ENCODE measurements at regions not wholly inside any gene's neighbourhood (a gene's known extent, or its start where the extent isn't known, plus 50 kb on each side); places are given as distances from the start of the nearest gene placed in this dataset.

GRCh38 chr12:17142856-17143255 lies 536.9 kb upstream of the LMO3 start (continued):
- TF ChIP-seq HMGXB4 (CRISPR knock-in tag; IDR thresholded peaks at IDR 0.05; ENCODE audit: borderline replicate concordance) (no peak), USF2 (IDR thresholded peaks at IDR 0.05) (no peak), CBX8 (IDR thresholded peaks at IDR 0.05) (no peak), POLR2A (IDR thresholded peaks at IDR 0.05; ENCODE audit: low read length) (no peak), EHMT2 (IDR thresholded peaks at IDR 0.05; ENCODE audit: low read depth) (no peak)

GRCh38 chr12:17139931-17140330 lies 534.0 kb upstream of the LMO3 start:
- ATAC-seq, result no peak
- WGBS (ENCODE audit: missing lambda C conversion rate), result 59% methylated on average over 2 of the region's 2 CpGs
- ChIA-PET POLR2A (no interaction called here), CTCF (no interaction called here)
- Histone ChIP-seq H3K4me3 (no peak overlapping the region), H3K9me3 (no peaks in the 10 kb centered on the region), H3K4me1 (no peaks in the 10 kb centered on the region), H3K27ac (no peak overlapping the region), H3K4me2 (no peak overlapping the region)
- DNase-seq (ENCODE audit: low read depth in 1 of 2, low spot score in 1 of 2), result no peak
- no peak for TF ChIP-seq HEYL (CRISPR knock-in tag; IDR thresholded peaks at IDR 0.05)
- no peak for TF ChIP-seq SREBF2 (IDR thresholded peaks at IDR 0.05)
- no peak for TF ChIP-seq ESRRA (IDR thresholded peaks at IDR 0.05; ENCODE audit: borderline replicate concordance, low read length)
- no peak for TF ChIP-seq FOSL2 (IDR thresholded peaks at IDR 0.05)
- TF ChIP-seq FOSL2 (CRISPR knock-in tag; IDR thresholded peaks at IDR 0.05), result no peak
- FAIRE-seq, result no peak

GRCh38 chr12:17137396-17137795 lies 531.4 kb upstream of the LMO3 start:
- CTCF ChIA-PET, result no interaction called here
- FAIRE-seq, result no peak
- 57% methylated on average over 3 of the region's 3 CpGs for WGBS (ENCODE audit: missing lambda C conversion rate)

GRCh38 chr12:17134315-17134714 lies 528.4 kb upstream of the LMO3 start:
- Histone ChIP-seq H3K4me1 (no peaks in the 10 kb centered on the region), H3K27ac (no peak overlapping the region), H3K4me3 (no peak overlapping the region), H3K4me2 (no peak overlapping the region), H3K9me3 (no peaks in the 10 kb centered on the region)
- CTCF ChIA-PET, result no interaction called here
- TF ChIP-seq HEYL (CRISPR knock-in tag; IDR thresholded peaks at IDR 0.05) (no peak), JUN (IDR thresholded peaks at IDR 0.05) (no peak), KDM5A (IDR thresholded peaks at IDR 0.05) (no peak), ATOH8 (CRISPR knock-in tag; IDR thresholded peaks at IDR 0.05; ENCODE audit: low read depth) (no peak), CBX2 (IDR thresholded peaks at IDR 0.05; ENCODE audit: borderline replicate concordance, low read depth) (no peak), ESRRA (IDR thresholded peaks at IDR 0.05; ENCODE audit: borderline replicate concordance, low read length) (no peak), USF2 (IDR thresholded peaks at IDR 0.05) (no peak), FOSL2 (IDR thresholded peaks at IDR 0.05) (no peak), FOSL2 (CRISPR knock-in tag; IDR thresholded peaks at IDR 0.05) (no peak), MYC (IDR thresholded peaks at IDR 0.05; ENCODE audit: borderline replicate concordance, low read length) (no peak), ELK1 (IDR thresholded peaks at IDR 0.05; ENCODE audit: low read depth, low read length) (no peak), EHMT2 (IDR thresholded peaks at IDR 0.05; ENCODE audit: low read depth) (no peak), HOXB5 (CRISPR knock-in tag; IDR thresholded peaks at IDR 0.05) (no peak), POLR2A (IDR thresholded peaks at IDR 0.05; ENCODE audit: low read length) (no peak), CHD2 (IDR thresholded peaks at IDR 0.05; ENCODE audit: low read length, partially characterized antibody) (no peak), MAX (IDR thresholded peaks at IDR 0.05) (no peak), GATA3 (IDR thresholded peaks at IDR 0.05; ENCODE audit: borderline replicate concordance) (no peak), BCL3 (IDR thresholded peaks at IDR 0.05) (no peak), NFE2L2 (conservative IDR thresholded peaks at IDR 0.05; ENCODE audit: low read length) (no peak), HDAC2 (IDR thresholded peaks at IDR 0.05) (no peak), HES2 (IDR thresholded peaks at IDR 0.05) (no peak)
- POLR2A ChIA-PET, result no interaction called here
- no peak for FAIRE-seq
- no peak for ATAC-seq
- DNase-seq (ENCODE audit: low read depth in 1 of 2, low spot score in 1 of 2), result no peak

More at GRCh38 chr12:17137396-17137795, 531.4 kb upstream of the LMO3 start:
- ATAC-seq (no peak), DNase-seq (ENCODE audit: low read depth in 1 of 2, low spot score in 1 of 2) (no peak)
- no peak overlapping the region for H3K4me3 ChIP-seq
- no peaks in the 10 kb centered on the region for H3K4me1 ChIP-seq
- POLR2A ChIA-PET, result no interaction called here
- no peaks in the 10 kb centered on the region for H3K9me3 ChIP-seq
- H3K4me2 ChIP-seq, result no peak overlapping the region
- no peak overlapping the region for H3K27ac ChIP-seq
- TF ChIP-seq ESRRA (IDR thresholded peaks at IDR 0.05; ENCODE audit: borderline replicate concordance, low read length), result no peak
- TF ChIP-seq CHD4 (IDR thresholded peaks at IDR 0.05; ENCODE audit: borderline replicate concordance), result no peak
